Ammon's horn (tissue), 1 donor: ENCODE measurements at regions not wholly inside any gene's neighbourhood (a gene's known extent, or its start where the extent isn't known, plus 50 kb on each side); places are given as distances from the start of the nearest gene placed in this dataset.
"Not testable (repeated sequence)": the region's sequence is repeated elsewhere in the genome, so short reads cannot be mapped to it uniquely, and the experiment has no call there.

Experiments used
- DNase-seq: peaks from one replicate; pipeline ENCODE4 v3.0.0-alpha.2; 2016; ENCODE audit warnings: low spot score

DNA sequence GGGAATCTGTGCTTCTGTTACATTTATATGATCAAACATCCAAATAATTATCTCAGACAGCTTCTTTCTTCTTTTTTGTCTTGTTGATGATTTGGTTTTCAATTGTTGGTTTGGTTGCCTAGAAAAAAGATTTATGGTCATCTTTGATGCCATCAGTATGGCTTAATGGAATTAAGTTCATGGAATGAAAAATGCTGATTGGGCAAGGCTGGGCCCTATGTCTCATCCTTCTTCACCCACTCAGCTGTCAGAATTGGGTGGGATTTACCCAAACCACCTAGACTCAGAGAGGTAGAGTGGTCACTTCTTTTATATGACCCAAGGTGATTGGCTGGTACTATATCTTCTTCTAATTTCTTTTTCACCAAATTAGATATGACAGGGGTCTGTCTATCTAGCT is 258.3 kb downstream of the DOK5 start:
- DNase-seq, result no peak

DNA sequence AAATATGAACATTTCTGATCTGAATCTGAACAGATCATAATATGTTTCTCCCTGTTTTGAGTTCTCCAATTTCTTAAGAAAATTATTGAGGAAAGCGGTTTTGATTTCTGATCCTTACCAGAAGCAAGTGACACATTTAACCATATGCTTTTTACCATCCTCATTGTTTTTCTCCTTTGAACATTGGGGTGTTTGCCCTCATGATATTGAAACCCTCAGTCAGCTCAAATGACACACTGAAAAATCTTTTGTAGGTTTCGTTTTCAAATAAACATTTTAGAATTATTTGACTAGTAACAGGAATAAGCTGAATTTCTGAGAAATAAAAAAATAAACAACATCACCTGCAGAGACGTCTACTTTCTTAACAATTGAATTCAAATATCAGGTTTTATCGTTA is 252.1 kb downstream of the DOK5 start:
- DNase-seq, result no peak

DNA sequence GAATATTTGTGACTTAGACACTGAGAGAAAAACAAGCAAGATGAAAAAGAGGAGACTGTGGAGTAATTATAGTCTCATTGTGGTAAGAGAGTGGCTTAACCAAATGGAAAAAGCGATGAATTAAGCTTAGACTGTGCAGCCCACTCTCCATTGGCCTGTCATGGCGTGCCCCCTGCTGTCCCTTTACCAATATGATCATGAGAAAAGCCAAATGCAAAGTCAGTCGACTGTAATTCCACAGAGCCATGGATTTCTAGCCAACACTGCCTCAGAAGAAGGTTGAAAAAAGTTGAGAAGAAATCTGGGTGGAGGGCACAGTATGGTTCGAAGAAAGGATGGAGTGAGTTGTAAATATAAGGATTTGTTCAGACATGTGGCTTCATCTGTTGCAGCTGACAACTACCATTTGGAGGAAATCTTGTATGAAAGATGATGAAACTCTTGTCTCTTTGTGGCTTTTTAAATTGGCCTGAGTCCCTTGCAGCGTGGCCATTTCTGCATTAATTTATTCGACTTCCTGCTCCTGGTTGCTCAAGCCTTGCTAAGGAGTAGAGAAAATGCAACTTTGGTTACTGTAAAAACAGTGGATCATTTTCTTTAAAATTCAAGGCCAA is 251.4 kb downstream of the DOK5 start:
- DNase-seq, result no peak

DNA sequence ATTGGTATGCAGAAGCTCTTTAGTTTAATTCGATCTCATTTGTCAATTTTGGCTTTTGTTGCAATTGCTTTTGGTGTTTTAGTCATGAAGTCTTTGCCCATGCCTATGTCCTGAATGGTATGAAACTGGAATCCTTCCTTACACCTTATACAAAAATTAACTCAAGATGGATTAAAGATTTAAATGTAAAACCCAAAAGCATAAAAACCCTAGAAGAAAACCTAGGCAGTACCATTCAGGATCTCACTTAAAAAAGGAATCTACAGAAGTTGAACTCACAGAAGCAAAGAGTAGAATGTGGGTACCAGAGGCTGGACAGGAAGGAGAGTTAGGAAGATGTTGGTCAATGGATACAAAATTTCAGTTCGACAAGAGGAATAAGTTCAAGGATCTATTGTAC is 249.9 kb downstream of the DOK5 start:
- DNase-seq, result not testable (repeated sequence)

DNA sequence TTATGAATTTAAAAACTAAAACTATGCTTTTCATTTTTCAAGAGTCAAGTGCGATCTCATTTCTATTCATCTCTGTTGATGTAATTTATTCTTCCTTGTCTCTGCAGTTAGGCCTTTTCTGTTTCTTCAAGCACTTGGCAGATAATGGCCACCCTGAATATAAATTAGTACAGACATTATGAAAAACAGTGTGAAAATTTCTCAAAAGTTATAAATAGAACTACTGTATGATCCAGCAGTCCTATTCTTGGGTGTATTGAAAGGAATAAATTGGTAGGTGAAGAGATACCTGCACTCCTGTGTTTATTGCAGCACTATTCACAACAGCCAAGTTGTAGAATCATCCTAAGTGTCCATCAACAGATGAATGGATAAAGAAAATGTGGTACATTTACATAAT is 248.3 kb downstream of the DOK5 start:
- DNase-seq, result no peak

DNA sequence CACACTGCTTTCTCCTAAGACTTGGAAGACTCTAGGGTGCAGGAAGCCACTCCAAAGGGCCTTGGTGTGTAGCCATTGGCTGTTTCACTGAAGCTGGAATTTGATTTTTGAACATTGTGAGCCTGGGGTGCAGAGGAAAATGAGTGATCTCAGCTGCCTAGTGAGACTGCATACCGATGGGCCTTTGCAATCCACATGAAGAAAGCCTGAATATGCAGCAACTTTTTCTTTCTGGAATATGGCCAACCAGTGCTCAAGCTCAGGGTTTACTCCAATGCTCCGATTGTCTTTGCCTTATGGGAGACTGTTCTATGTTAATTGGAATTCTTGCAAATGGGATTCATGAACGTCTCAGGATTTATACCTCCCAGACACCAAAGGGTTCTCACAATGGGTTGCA is 242.6 kb downstream of the DOK5 start:
- no peak for DNase-seq

DNA sequence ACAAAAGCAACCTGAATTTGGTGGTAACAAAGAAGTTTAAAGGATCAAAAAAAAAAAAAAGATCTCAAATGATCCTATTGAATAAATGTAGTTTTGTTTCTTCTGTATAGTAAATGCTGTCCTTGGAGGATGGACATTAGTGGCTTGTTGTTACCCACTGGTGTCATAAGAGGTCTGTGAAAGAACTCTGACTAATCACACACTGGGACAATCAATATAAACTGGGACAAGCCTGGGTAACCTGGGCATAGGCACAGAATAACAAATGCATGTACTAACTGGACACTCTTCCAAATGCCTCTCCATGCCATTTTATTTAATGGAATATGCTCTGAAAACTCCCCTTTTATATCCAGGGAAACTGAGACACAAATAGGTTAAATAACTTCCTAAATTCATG is 241.4 kb downstream of the DOK5 start:
- DNase-seq, result no peak

DNA sequence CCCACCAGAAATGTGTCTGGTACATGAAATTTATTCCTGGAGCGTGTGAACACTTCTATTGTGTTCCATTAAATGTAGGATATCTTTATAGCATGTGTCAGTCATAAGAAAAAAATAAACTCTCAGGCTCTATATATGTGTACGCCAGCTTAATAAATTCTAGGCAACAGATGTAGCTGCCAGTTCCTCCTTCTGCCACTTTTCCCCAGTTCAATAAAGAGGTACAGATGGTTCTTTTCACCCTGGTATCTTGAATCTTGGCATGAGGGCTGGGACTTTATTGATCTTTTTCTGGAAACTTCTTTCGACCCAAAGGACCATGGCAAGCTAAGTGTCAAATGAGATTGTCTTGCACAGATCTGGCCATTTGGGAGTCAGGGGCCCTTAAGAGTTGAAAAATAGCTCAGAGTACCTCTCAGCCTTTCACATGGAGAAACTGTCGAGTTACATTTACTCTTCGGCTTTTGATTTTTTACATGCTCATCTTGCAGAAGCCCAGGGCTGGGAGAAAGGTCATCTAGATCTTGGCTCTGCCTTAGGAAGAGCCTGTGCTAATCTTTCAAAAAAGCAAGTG is 240.9 kb downstream of the DOK5 start:
- DNase-seq, result no peak

DNA sequence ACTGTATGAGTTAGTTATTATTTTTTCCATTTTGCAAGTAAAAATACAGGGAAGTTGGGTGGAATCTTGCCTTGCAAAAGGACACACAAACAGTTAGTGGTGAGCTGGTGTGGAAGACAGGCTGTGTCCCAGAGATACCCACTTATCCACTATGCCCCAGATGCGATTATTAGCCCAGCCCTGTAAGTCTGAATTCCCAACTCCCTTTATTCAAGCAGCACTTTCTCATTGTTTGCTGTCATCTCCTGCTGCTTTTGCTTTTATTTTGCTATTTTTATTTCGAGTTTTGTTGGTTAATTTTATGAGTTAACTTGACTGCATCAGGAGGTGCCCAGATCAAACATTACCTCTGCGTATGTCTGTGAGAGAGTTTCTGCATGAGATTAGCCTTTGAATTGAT is 239.4 kb downstream of the DOK5 start:
- DNase-seq, result no peak

DNA sequence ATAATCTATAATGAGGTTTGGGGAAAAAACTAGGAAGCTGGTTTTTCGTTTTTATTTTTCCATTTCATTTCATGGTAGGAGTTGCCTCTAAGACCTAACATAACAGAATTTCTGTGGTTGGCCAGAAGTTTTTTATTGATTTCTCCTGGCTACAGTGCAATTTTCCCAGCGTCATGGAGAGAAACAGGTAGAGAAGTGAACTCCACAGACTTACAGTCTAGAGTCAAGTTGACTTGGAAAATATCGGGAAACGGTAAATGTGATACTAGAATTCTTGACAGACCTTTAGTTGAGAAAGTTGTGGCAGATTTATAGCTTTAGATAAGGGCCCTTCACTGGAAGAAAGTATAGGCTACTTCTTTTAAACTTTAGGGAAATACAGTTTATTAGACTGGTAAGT is 238.3 kb downstream of the DOK5 start:
- DNase-seq, result no peak

DNA sequence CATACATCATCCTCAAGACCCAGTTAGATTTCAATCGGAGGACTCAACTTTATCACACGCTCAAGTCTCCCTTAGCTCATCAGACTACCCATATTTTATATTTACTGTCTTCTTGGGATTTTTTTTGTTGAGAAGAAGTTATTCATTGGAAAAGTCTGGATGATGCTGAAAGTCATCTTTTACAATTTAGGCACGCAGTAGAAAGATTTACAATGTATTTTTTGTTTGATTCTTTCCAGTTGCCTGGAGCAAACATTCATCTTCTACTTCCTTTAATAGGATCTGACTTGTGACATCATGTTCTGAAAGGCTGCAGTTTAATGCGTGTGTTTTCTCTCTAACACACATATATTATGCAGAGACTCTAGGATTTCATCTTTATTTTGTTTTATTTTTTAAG is 235.7 kb downstream of the DOK5 start:
- no peak for DNase-seq

DNA sequence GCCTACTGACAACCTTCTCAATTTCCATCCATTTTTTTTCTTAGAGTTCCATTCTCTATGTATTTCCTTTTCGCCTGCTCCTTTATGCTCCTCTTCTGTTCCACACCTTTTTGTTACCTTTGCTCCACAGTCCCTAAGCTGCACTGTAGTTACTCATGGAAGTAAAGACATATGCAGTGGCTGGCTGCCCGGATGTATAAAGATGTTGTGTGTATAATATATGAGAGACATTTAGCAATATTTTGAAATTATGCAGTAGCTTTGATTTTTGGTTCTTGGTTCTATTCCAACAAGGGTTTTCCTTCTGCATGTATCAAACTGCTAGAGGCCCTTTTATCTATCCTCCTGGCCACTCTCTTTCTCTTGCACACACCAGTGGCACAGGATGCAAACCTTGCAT is 234.9 kb downstream of the DOK5 start:
- DNase-seq, result no peak

DNA sequence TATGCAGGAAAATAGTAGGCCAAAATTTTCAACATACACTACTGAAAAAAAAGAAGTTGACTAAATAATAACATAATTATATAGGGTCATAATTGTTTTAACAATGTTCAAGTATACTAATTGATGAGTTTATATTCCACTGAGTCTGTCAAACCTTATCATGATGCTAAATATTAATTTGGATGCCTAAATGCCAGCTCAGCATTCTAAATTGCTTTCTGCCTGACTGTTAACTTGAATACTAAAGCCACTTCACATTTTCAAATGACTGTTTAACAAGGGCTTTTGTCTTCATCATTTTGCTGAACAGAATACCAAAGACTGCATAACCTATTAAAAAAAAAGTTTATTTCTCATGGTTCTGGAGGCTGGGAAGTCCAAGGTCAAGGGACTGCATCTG is 232.8 kb downstream of the DOK5 start:
- no peak for DNase-seq

DNA sequence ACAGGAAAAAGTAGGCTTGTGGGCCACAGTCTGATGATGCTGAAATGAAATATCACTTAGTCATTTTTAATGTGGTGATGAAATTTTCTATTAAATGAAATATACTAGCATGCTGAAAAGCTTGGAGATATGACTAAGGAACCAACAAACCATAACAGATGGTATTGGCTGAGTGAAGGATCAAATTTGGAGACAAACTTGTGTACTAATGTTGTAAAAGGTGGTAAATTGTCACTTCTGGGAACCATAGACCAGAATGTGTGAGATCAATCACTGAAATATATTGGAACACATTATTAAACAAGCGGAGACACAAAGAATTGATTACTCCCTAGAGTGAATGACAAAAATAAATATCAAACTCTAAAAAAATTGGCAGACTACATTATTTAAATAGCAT is 232.4 kb downstream of the DOK5 start:
- peak; percentile 14 for DNase-seq

DNA sequence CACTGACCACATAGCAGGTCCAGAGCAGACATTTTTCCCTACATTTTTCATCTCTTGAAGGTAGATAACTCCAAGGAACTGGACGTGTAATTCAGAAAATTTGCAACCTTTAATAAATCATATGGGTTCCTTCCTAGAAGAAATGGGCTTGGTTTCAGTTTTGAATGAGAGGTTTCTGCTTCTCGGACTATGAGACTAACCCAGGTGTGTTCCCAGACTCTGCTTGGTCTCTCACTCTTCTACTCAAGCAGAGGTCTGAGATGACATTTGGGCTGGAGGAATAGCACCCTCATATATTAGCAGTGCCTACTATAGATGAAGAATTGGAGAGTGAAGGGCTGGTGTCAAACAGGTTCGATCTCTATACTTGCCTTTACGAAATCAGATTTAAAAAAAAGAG is 231.2 kb downstream of the DOK5 start:
- no peak for DNase-seq

DNA sequence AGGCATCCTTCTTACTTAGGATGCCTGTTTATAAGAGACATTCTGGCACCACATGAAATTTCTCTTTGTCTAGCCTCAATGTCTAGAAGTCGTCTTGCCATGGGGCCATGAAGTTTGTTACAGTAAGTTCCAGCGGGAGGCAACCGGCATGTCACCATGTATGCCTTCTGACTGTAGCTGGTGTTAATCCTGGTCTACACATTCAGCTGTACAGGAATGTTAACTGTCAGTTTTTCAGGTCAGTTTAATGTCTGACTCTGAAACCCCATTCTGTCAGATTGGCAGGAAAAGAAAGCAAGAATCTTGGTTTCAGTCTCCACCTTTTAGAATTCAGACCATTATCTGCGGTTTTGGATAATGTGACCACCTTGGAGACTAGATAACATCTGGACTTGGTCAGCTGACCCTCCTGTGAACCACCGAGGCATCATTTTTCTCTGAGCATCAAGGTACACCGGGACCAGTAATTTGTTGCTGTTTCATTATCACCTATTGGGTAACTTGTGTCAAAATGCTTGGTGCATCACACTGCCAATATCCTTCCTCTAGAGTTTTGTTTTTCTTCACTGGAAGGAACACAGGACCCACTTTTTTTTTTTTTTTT is 228.7 kb downstream of the DOK5 start:
- no peak for DNase-seq
